CD4-positive, alpha-beta T cell treated with Interleukin-15 for 4 hours (primary cell): ENCODE measurements at regions not wholly inside any gene's neighbourhood (a gene's known extent, or its start where the extent isn't known, plus 50 kb on each side); places are given as distances from the start of the nearest gene placed in this dataset.

Experiments used
- DNase-seq: peaks from one replicate; pipeline ENCODE4 v3.0.0-alpha.2; 2020; ENCODE audit warnings: low spot score

- DNase-seq: no peak
Observed at GRCh38 chr4:108272561-108272960, 103.8 kb upstream of the LEF1 start.

- DNase-seq: no peak
Observed at GRCh38 chr4:108272046-108272445, 103.3 kb upstream of the LEF1 start.

- DNase-seq: no peak
Observed at GRCh38 chr4:108270466-108271450, 102.0 kb upstream of the LEF1 start.

GRCh38 chr4:108264693-108265092 lies 96.0 kb upstream of the LEF1 start:
- DNase-seq: no peak

GRCh38 chr4:108263057-108263456 lies 94.3 kb upstream of the LEF1 start:
- no peak for DNase-seq

GRCh38 chr4:108261026-108261425 lies 92.3 kb upstream of the LEF1 start:
- DNase-seq: no peak

GRCh38 chr4:108256538-108256937 lies 87.8 kb upstream of the LEF1 start:
- no peak for DNase-seq

GRCh38 chr4:108255203-108255747 lies 86.5 kb upstream of the LEF1 start:
- DNase-seq: no peak

GRCh38 chr4:108249397-108249796 lies 80.7 kb upstream of the LEF1 start:
- DNase-seq: no peak

- no peak for DNase-seq
Observed at GRCh38 chr4:108247387-108248049, 78.8 kb upstream of the LEF1 start.

- DNase-seq: no peak
Observed at GRCh38 chr4:108244606-108245005, 75.9 kb upstream of the LEF1 start.

- no peak for DNase-seq
Observed at GRCh38 chr4:108240366-108240765, 71.6 kb upstream of the LEF1 start.

GRCh38 chr4:108237693-108238092 lies 69.0 kb upstream of the LEF1 start:
- no peak for DNase-seq

GRCh38 chr4:108236264-108236663 lies 67.5 kb upstream of the LEF1 start:
- DNase-seq: no peak

GRCh38 chr4:108227923-108228322 lies 59.2 kb upstream of the LEF1 start:
- no peak for DNase-seq

GRCh38 chr4:108224611-108225053 lies 55.9 kb upstream of the LEF1 start:
- DNase-seq: no peak

GRCh38 chr4:108223313-108223712 lies 54.6 kb upstream of the LEF1 start:
- DNase-seq: no peak

- DNase-seq: no peak
Observed at GRCh38 chr4:108219998-108220397, 51.3 kb upstream of the LEF1 start.
